SU-DHL-6 (cell line): ENCODE measurements at regions not wholly inside any gene's neighbourhood (a gene's known extent, or its start where the extent isn't known, plus 50 kb on each side); places are given as distances from the start of the nearest gene placed in this dataset.

Experiments used
- EZH2phosphoT487 ChIP-seq: fragments of 200-600 bp; sonication (generic), shearing (Covaris generic); conservative IDR thresholded peaks from 2 replicates; pipeline ENCODE4 v1.6.1; 2018; ENCODE audit warnings: mild to moderate bottlenecking, antibody characterized with exemption, low read length, moderate library complexity, mixed read lengths
- TF ChIP-seq, protein P1 (sequence below): fragments of 200-600 bp; sonication (generic); IDR thresholded peaks from one replicate; pipeline ENCODE4 v1.5.1; 2017; ENCODE audit warnings: antibody characterized with exemption, mild to moderate bottlenecking, low read length, moderate library complexity; ENCODE audit not compliant: insufficient read depth, poor library complexity, severe bottlenecking

- TF ChIP-seq, protein P1, sequence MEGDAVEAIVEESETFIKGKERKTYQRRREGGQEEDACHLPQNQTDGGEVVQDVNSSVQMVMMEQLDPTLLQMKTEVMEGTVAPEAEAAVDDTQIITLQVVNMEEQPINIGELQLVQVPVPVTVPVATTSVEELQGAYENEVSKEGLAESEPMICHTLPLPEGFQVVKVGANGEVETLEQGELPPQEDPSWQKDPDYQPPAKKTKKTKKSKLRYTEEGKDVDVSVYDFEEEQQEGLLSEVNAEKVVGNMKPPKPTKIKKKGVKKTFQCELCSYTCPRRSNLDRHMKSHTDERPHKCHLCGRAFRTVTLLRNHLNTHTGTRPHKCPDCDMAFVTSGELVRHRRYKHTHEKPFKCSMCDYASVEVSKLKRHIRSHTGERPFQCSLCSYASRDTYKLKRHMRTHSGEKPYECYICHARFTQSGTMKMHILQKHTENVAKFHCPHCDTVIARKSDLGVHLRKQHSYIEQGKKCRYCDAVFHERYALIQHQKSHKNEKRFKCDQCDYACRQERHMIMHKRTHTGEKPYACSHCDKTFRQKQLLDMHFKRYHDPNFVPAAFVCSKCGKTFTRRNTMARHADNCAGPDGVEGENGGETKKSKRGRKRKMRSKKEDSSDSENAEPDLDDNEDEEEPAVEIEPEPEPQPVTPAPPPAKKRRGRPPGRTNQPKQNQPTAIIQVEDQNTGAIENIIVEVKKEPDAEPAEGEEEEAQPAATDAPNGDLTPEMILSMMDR, result no peak
- TF ChIP-seq EZH2phosphoT487, result no peak
These were observed 271.7 kb downstream of the EFNB2 start for GRCh38 chr13:106263801-106264200.
